ENCODE measurements at regions not wholly inside any gene's neighbourhood (a gene's known extent, or its start where the extent isn't known, plus 50 kb on each side); places are given as distances from the start of the nearest gene placed in this dataset.

GRCh38 chr20:60901831-60902230 is 350.2 kb upstream of the CDH4 start:
- TF ChIP-seq NFE2L2 (conservative IDR thresholded peaks at IDR 0.05; ENCODE audit: low read length) (no peak), CTCF (IDR thresholded peaks at IDR 0.05) (no peak), BHLHE40 (IDR thresholded peaks at IDR 0.05; ENCODE audit: low read depth, low read length) (no peak), MAX (IDR thresholded peaks at IDR 0.05) (no peak)
